IMR-90 (cell line): ENCODE measurements at regions not wholly inside any gene's neighbourhood (a gene's known extent, or its start where the extent isn't known, plus 50 kb on each side); places are given as distances from the start of the nearest gene placed in this dataset.

Source experiments
- ATAC-seq: fragments of 200-7000 bp; cut with Tn5 transposase; 2 replicates; pipeline ENCODE4 v1.9.1; 2020; ENCODE audit warnings: low read depth, mild to moderate bottlenecking, moderate library complexity
- BruUV-seq: library from RNA; stranded (reverse); fragments of 400-500 nt; replicated peaks from 2 replicates; lab custom pipeline; 2021; lab: Mats Ljungman, UMichigan
- CTCF ChIA-PET: fragments of 300-600 bp; formaldehyde crosslinking; extraction: SDS; loops from one replicate; lab custom pipeline; 2021; ENCODE audit warnings: antibody characterized with exemption; lab: Yijun Ruan, JAX
- POLR2A ChIA-PET: fragments of 300-600 bp; sonication (Branson Sonifier 250); formaldehyde crosslinking; loops from one replicate; lab custom pipeline; 2022; ENCODE audit warnings: antibody characterized with exemption; ENCODE audit not compliant: unreplicated experiment; lab: Charles Lee
- DNase-seq: peaks from one replicate; pipeline ENCODE4 v3.0.0; 2013
- H2AFZ ChIP-seq: replicated peaks from 2 replicates; pipeline ENCODE3; 2013; ENCODE audit warnings: low read length, mild to moderate bottlenecking; ENCODE audit not compliant: poor library complexity
- H2AK5ac ChIP-seq: 2 replicates; pipeline ENCODE4 v1.6.1; 2013; ENCODE audit warnings: low read depth, low read length, inconsistent platforms
- H2AK9ac ChIP-seq: replicated peaks from 2 replicates; pipeline ENCODE3; 2013; ENCODE audit warnings: mild to moderate bottlenecking, low read depth, low read length, moderate library complexity; ENCODE audit not compliant: poor library complexity
- H2BK120ac ChIP-seq: 2 replicates; pipeline ENCODE4 v1.6.1; 2013; ENCODE audit warnings: low read depth, low read length, inconsistent platforms
- H2BK15ac ChIP-seq: 3 replicates; pipeline ENCODE4 v1.6.1; 2013; ENCODE audit warnings: low read depth, low read length, inconsistent platforms
- H2BK20ac ChIP-seq: 2 replicates; pipeline ENCODE4 v1.6.1; 2013; ENCODE audit warnings: low read depth, mild to moderate bottlenecking, inconsistent platforms, low read length, moderate library complexity
- H2BK5ac ChIP-seq: 2 replicates; pipeline ENCODE4 v1.6.1; 2013; ENCODE audit warnings: mild to moderate bottlenecking, low read depth, low read length, inconsistent platforms; ENCODE audit not compliant: poor library complexity, severe bottlenecking
- H3K14ac ChIP-seq: replicated peaks from 2 replicates; pipeline ENCODE4 v1.6.1; 2013; ENCODE audit warnings: low read depth, low read length, inconsistent platforms
- H3K18ac ChIP-seq: 2 replicates; pipeline ENCODE4 v1.6.1; 2013; ENCODE audit warnings: low read depth, low read length, control low read depth
- H3K23ac ChIP-seq: 2 replicates; pipeline ENCODE4 v1.6.1; 2013; ENCODE audit warnings: low read depth, low read length, inconsistent platforms
- H3K27ac ChIP-seq: 2 replicates; pipeline ENCODE4 v1.5.1; 2013; ENCODE audit warnings: mild to moderate bottlenecking, control low read depth, low read length; ENCODE audit not compliant: insufficient read depth
- H3K27me3 ChIP-seq: 2 replicates; pipeline ENCODE4 v1.6.1; 2013; ENCODE audit warnings: low read length; ENCODE audit not compliant: control insufficient read depth, insufficient read depth
- H3K36me3 ChIP-seq: 2 replicates; pipeline ENCODE4 v1.6.1; 2013; ENCODE audit warnings: low read length, mixed read lengths; ENCODE audit not compliant: control insufficient read depth, insufficient read depth
- H3K4ac ChIP-seq: 2 replicates; pipeline ENCODE4 v1.6.1; 2013; ENCODE audit warnings: low read depth, low read length, inconsistent platforms
- H3K4me1 ChIP-seq: 2 replicates; pipeline ENCODE4 v1.6.1; 2013; ENCODE audit warnings: low read length, mixed read lengths; ENCODE audit not compliant: control insufficient read depth, insufficient read depth
- H3K4me2 ChIP-seq: 2 replicates; pipeline ENCODE4 v1.6.1; 2013; ENCODE audit warnings: low read depth, mild to moderate bottlenecking, control low read depth, low read length, moderate library complexity
- H3K4me3 ChIP-seq: 2 replicates; pipeline ENCODE4 v1.5.1; 2013; ENCODE audit warnings: low read depth, mild to moderate bottlenecking, control low read depth, low read length, moderate library complexity; ENCODE audit not compliant: insufficient read depth
- H3K56ac ChIP-seq: 2 replicates; pipeline ENCODE4 v1.6.1; 2013; ENCODE audit warnings: low read length, inconsistent platforms; ENCODE audit not compliant: insufficient read depth; ENCODE audit errors: extremely low read depth
- H3K79me1 ChIP-seq, 2 experiments: 2 replicates each; pipeline ENCODE4 v1.6.1; 2013; ENCODE audit warnings: low read length in 2 of 2, inconsistent platforms in 1 of 2, low read depth in 1 of 2
- H3K9ac ChIP-seq: 2 replicates; pipeline ENCODE4 v1.6.1; 2013; ENCODE audit warnings: low read depth, low read length, control low read depth
- H3K9me1 ChIP-seq: 2 replicates; pipeline ENCODE4 v1.6.1; 2013; ENCODE audit warnings: low read length, inconsistent platforms; ENCODE audit not compliant: insufficient read depth
- H3K9me3 ChIP-seq: 2 replicates; pipeline ENCODE4 v1.6.1; 2013; ENCODE audit warnings: low read length; ENCODE audit not compliant: control insufficient read depth, insufficient read depth
- H4K20me1 ChIP-seq: 2 replicates; pipeline ENCODE4 v1.6.1; 2013; ENCODE audit warnings: low read length, inconsistent platforms; ENCODE audit not compliant: insufficient read depth
- H4K5ac ChIP-seq: 2 replicates; pipeline ENCODE4 v1.6.1; 2013; ENCODE audit warnings: mild to moderate bottlenecking, low read depth, low read length, control low read depth
- H4K8ac ChIP-seq, 2 experiments: 2 replicates each; pipeline ENCODE4 v1.6.1; 2013; ENCODE audit warnings: low read depth in 2 of 2, low read length in 2 of 2, control low read depth in 1 of 2, inconsistent platforms in 1 of 2
- H4K91ac ChIP-seq: 2 replicates; pipeline ENCODE4 v1.6.1; 2013; ENCODE audit warnings: low read depth, low read length, inconsistent platforms; ENCODE audit not compliant: insufficient read depth
- FOS ChIP-seq: fragments of 150-350 bp; IDR thresholded peaks from 2 replicates; pipeline ENCODE4 v1.6.1; 2016; ENCODE audit warnings: low read depth, low read length
- MXI1 ChIP-seq: IDR thresholded peaks from 2 replicates; pipeline ENCODE4 v1.6.1; 2012; ENCODE audit warnings: low read depth, mild to moderate bottlenecking, low read length, moderate library complexity, borderline replicate concordance
- NFE2L2 ChIP-seq: fragments of 150-350 bp; IDR thresholded peaks from 2 replicates; pipeline ENCODE4 v1.6.1; 2016; ENCODE audit warnings: low read depth, mild to moderate bottlenecking, low read length
- SMC3 ChIP-seq: fragments of 150-350 bp; IDR thresholded peaks from 2 replicates; pipeline ENCODE4 v1.6.1; 2016; ENCODE audit warnings: low read depth, mild to moderate bottlenecking, antibody characterized with exemption, low read length, moderate library complexity
- WGBS, 2 experiments: methylation state at CpG; one replicate each; pipeline versions ENCODE4 v1.1.5 to v1.1.7; 2013; ENCODE audit warnings: missing lambda C conversion rate in 2 of 2; ENCODE audit not compliant: insufficient read length in 1 of 2; ENCODE audit errors: extremely low coverage in 2 of 2; 5-methylcytosine and 5-hydroxymethylcytosine counted together
- dilution Hi-C: fragments of 300-500 bp; cut with HindIII; formaldehyde crosslinking; loops from one replicate; pipeline ENCODE4 v1.14.3; 2018; ENCODE audit warnings: low sequenced_read_pairs; ENCODE audit not compliant: unreplicated experiment
- in situ Hi-C: fragments of 300-500 bp; cut with MboI; formaldehyde crosslinking; loops from 3 replicates; pipeline ENCODE4 v1.14.3; 2019; ENCODE audit warnings: low sequenced_read_pairs, inconsistent platforms, mixed read lengths
- intact Hi-C: fragments of 100-400 bp; cut with micrococcal nuclease; formaldehyde crosslinking; loops from 2 replicates; pipeline ENCODE4 v1.10.0; 2022

DNA sequence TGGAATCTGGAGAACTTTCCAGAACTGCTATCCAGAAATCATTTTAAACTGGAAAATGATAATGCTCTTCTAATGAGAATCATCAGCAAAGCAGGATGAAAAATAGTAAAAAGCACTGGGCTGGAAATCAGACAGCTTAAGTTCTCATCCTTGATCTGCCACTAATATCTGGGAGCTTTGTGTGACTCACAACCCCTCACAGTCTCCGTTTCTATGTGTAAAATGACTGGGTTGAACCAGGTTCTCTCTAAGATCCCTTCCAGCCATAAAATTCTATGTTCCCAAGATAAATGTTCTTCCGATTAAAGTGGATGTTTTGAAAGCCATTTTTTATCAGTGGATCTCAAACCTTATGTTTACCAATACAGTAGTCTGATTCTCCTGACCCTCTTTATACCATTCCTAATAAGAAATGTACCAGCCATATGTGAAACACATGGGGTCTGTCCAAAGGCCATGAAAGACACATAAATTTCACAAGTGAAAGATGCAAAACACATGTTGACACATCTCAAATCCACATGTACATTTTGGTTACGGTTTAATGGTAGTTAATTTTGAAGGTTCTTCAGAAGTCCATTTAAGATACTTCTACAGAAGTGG lies 188.8 kb downstream of the EN1 start:
- Histone ChIP-seq H2AK9ac (no peak overlapping the region), H2BK15ac (no peak overlapping the region), H2AK5ac (no peak overlapping the region), H4K91ac (no peak overlapping the region), H3K14ac (no peak overlapping the region), H3K4me2 (no peak overlapping the region), H4K20me1 (no peaks in the 10 kb centered on the region), H3K4me3 (no peak overlapping the region), H2AFZ (no peak overlapping the region), H4K8ac (no peak overlapping the region), H3K9ac (no peak overlapping the region), H3K79me1 (no peaks in the 10 kb centered on the region), H2BK5ac (no peak overlapping the region), H3K23ac (no peak overlapping the region), H4K5ac (no peak overlapping the region), H3K9me3 (no peaks in the 10 kb centered on the region), H2BK20ac (no peak overlapping the region), H2BK120ac (no peak overlapping the region), H3K27ac (no peak overlapping the region), H3K27me3 (peaks cover 1% of the 10 kb centered on the region; the same call in 1 of the 2 replicates), H3K4ac (no peak overlapping the region), H3K9me1 (no peaks in the 10 kb centered on the region), H3K56ac (no peak overlapping the region), H3K36me3 (no peaks in the 10 kb centered on the region), H3K4me1 (no peaks in the 10 kb centered on the region), H3K18ac (no peak overlapping the region)
- DNase-seq (no peak), ATAC-seq (no peak)
- in situ Hi-C loops: no loop called here
- CTCF ChIA-PET: no interaction called here
- BruUV-seq: no TSS peak
- TF ChIP-seq FOS (no peak), NFE2L2 (no peak), SMC3 (no peak), MXI1 (no peak)
- WGBS, 2 experiments: no CpG with 5 or more reads among the region's 3 CpGs
- POLR2A ChIA-PET: no interaction called here
- dilution Hi-C loops: no loop called here
- intact Hi-C loops: no loop called here
